ENCODE measurements at regions not wholly inside any gene's neighbourhood (a gene's known extent, or its start where the extent isn't known, plus 50 kb on each side); places are given as distances from the start of the nearest gene placed in this dataset.

DNA sequence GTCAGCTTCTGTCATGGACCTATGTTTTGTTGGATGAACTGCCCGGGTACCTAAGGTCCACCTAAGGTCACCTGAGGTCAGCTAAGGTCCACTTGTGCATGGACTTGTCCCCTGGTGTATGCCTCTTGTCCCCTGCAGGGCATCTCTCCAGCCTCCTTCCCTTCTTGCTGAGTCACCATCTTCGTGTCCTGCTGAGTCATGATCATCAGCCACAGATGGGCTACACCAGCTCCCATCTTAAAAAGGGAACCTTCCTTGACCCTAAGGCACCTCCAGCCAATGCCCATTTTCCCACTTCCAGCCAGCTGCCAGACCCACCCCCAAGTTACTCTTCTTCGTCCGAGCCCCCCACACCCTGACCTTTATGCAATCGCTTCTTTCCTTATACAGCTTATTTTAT is 544.9 kb downstream of the TBC1D22A start:
- Histone ChIP-seq H4K20me1 (ENCODE audit: insufficient read depth, low read length) (no peaks in the 10 kb centered on the region), H3K4me2 (ENCODE audit: low read depth, low read length) (no peak overlapping the region), H2AFZ (ENCODE audit: low read length) (no peak overlapping the region), H3K9me3 (replicated peaks; ENCODE audit: insufficient read depth, low read length) (no peaks in the 10 kb centered on the region), H3K79me2 (ENCODE audit: low read length) (no peaks in the 10 kb centered on the region), H3K36me3 (replicated peaks; ENCODE audit: insufficient read depth, low read length) (no peaks in the 10 kb centered on the region), H3K4me3 (ENCODE audit: low read length) (no peak overlapping the region), H3K9me2 (replicated peaks; ENCODE audit: insufficient read depth, low read length) (no peaks in the 10 kb centered on the region), H3K27me3 (replicated peaks; ENCODE audit: insufficient read depth, low read length) (no peaks in the 10 kb centered on the region), H3K4me1 (ENCODE audit: low read length) (no peaks in the 10 kb centered on the region), H3K9ac (ENCODE audit: low read length) (no peak overlapping the region), H3K27ac (ENCODE audit: low read length) (no peak overlapping the region), H3F3A (ENCODE audit: insufficient read depth, low read length) (no peaks in the 10 kb centered on the region)
- TF ChIP-seq EZH2phosphoT487 (IDR thresholded peaks at IDR 0.05; ENCODE audit: low read length), result no peak
- no peak for TF ChIP-seq EZH2 (optimal IDR thresholded peaks at IDR 0.05; ENCODE audit: low read depth, low read length)
- TF ChIP-seq, protein P1, sequence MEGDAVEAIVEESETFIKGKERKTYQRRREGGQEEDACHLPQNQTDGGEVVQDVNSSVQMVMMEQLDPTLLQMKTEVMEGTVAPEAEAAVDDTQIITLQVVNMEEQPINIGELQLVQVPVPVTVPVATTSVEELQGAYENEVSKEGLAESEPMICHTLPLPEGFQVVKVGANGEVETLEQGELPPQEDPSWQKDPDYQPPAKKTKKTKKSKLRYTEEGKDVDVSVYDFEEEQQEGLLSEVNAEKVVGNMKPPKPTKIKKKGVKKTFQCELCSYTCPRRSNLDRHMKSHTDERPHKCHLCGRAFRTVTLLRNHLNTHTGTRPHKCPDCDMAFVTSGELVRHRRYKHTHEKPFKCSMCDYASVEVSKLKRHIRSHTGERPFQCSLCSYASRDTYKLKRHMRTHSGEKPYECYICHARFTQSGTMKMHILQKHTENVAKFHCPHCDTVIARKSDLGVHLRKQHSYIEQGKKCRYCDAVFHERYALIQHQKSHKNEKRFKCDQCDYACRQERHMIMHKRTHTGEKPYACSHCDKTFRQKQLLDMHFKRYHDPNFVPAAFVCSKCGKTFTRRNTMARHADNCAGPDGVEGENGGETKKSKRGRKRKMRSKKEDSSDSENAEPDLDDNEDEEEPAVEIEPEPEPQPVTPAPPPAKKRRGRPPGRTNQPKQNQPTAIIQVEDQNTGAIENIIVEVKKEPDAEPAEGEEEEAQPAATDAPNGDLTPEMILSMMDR (IDR thresholded peaks at IDR 0.05; ENCODE audit: low read length), result no peak
- no peak for DNase-seq

DNA sequence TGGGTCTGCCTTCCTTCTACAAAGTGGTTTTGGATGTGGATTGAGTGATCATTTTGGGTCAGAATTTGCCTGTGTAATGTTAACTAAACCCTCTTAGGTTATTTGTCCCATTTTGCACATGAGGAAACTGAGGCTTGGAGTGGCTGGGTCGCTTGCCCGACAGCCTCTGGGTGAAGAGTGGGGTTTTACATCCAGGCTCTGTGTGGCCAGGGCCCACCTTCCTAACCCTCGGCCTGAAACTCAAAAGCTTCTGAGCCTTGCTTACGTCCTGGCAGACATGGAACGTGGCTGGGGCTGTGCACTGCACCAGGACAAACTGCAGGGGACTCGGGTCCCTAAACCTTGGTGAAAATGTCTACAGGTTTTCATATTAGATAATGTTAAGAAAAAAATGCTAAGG is 542.4 kb downstream of the TBC1D22A start:
- H3K79me2 ChIP-seq (ENCODE audit: low read length), result no peaks in the 10 kb centered on the region
- H3K9me2 ChIP-seq (replicated peaks; ENCODE audit: insufficient read depth, low read length), result no peaks in the 10 kb centered on the region
- H3K27ac ChIP-seq (ENCODE audit: low read length), result no peak overlapping the region
- H3K4me3 ChIP-seq (ENCODE audit: low read length), result no peak overlapping the region
- H4K20me1 ChIP-seq (ENCODE audit: insufficient read depth, low read length), result no peaks in the 10 kb centered on the region
- TF ChIP-seq, protein P1 (IDR thresholded peaks at IDR 0.05; ENCODE audit: low read length), result no peak
- TF ChIP-seq EZH2 (optimal IDR thresholded peaks at IDR 0.05; ENCODE audit: low read depth, low read length) (no peak), EZH2phosphoT487 (IDR thresholded peaks at IDR 0.05; ENCODE audit: low read length) (no peak)
- H2AFZ ChIP-seq (ENCODE audit: low read length), result no peak overlapping the region
- H3K27me3 ChIP-seq (replicated peaks; ENCODE audit: insufficient read depth, low read length), result no peaks in the 10 kb centered on the region
- H3F3A ChIP-seq (ENCODE audit: insufficient read depth, low read length), result no peaks in the 10 kb centered on the region
- H3K9ac ChIP-seq (ENCODE audit: low read length), result no peak overlapping the region
- no peak overlapping the region for H3K4me2 ChIP-seq (ENCODE audit: low read depth, low read length)
- no peaks in the 10 kb centered on the region for H3K9me3 ChIP-seq (replicated peaks; ENCODE audit: insufficient read depth, low read length)
- DNase-seq, result no peak
- H3K4me1 ChIP-seq (ENCODE audit: low read length), result no peaks in the 10 kb centered on the region
- no peaks in the 10 kb centered on the region for H3K36me3 ChIP-seq (replicated peaks; ENCODE audit: insufficient read depth, low read length)

DNA sequence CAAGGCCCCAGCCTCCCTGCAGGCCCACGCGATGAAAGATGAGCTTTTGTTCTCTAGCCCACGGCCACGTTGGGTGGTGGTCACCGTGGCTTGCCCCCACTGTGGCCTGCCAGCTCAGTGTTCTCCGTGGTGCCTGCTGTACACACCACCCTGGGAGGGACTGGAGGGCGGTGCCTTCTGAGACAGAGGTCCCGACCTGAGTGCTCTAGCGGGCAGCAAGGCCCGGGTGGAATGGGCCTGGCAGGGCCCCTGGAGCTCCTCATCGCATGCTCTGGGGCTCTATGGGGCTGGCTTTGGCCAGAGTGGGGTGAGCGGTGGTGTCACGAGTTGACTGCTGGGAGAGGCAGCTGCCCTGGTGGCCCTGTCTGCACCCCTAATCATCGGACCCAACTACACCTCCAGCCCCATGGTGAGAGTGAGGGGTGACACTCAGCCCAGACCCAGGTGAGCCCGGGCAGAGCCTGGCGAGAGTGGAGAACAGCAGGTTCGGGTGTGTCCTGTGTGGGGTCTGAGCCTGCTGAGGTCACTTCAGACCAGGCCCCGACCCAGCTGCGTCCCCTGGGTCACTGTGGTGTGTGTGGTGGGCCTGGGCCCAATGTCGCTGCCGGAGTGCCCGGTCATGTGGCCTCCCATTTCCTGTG is 541.9 kb downstream of the TBC1D22A start:
- Histone ChIP-seq H3K9ac (ENCODE audit: low read length) (no peak overlapping the region), H3K4me3 (ENCODE audit: low read length) (no peak overlapping the region), H3K27me3 (replicated peaks; ENCODE audit: insufficient read depth, low read length) (no peaks in the 10 kb centered on the region), H4K20me1 (ENCODE audit: insufficient read depth, low read length) (no peaks in the 10 kb centered on the region), H3K4me1 (ENCODE audit: low read length) (no peaks in the 10 kb centered on the region), H3K36me3 (replicated peaks; ENCODE audit: insufficient read depth, low read length) (no peaks in the 10 kb centered on the region), H3K9me2 (replicated peaks; ENCODE audit: insufficient read depth, low read length) (no peaks in the 10 kb centered on the region), H3F3A (ENCODE audit: insufficient read depth, low read length) (no peaks in the 10 kb centered on the region), H3K4me2 (ENCODE audit: low read depth, low read length) (no peak overlapping the region), H3K27ac (ENCODE audit: low read length) (no peak overlapping the region), H3K79me2 (ENCODE audit: low read length) (no peaks in the 10 kb centered on the region), H2AFZ (ENCODE audit: low read length) (no peak overlapping the region), H3K9me3 (replicated peaks; ENCODE audit: insufficient read depth, low read length) (no peaks in the 10 kb centered on the region)
- no peak for DNase-seq
- TF ChIP-seq, protein P1 (IDR thresholded peaks at IDR 0.05; ENCODE audit: low read length), result no peak
- no peak for TF ChIP-seq EZH2 (optimal IDR thresholded peaks at IDR 0.05; ENCODE audit: low read depth, low read length)
- TF ChIP-seq EZH2phosphoT487 (IDR thresholded peaks at IDR 0.05; ENCODE audit: low read length), result no peak

All from MM.1S (cell line).